Transverse colon (tissue), 4 donors: ENCODE measurements at regions not wholly inside any gene's neighbourhood (a gene's known extent, or its start where the extent isn't known, plus 50 kb on each side); places are given as distances from the start of the nearest gene placed in this dataset.

Source experiments
- DNase-seq: peaks from one replicate; pipeline ENCODE4 v3.0.0-alpha.2; 2019
- H3K27ac ChIP-seq, 4 donors: fragments of 200-600 bp; sonication (generic); 2 replicates each; pipeline ENCODE4 v1.5.1; 2016 to 2018; ENCODE audit warnings: inconsistent platforms in 4 of 4
- H3K27me3 ChIP-seq: fragments of 200-600 bp; sonication (generic); 2 replicates; pipeline ENCODE4 v1.5.1; 2017; ENCODE audit warnings: inconsistent platforms
- H3K36me3 ChIP-seq, 4 donors: fragments of 200-600 bp; sonication (generic); 2 replicates each; pipeline ENCODE4 v1.5.1; 2017 to 2019; ENCODE audit warnings: inconsistent platforms in 4 of 4
- H3K4me1 ChIP-seq, 4 donors: fragments of 200-600 bp; sonication (generic); 2 replicates each; pipeline ENCODE4 v1.5.1; 2017 to 2020; ENCODE audit warnings: inconsistent platforms in 4 of 4
- H3K4me3 ChIP-seq, 4 donors: fragments of 200-600 bp; sonication (generic); 1 replicate in 1 of 4; 2 replicates in 3 of 4; pipeline versions ENCODE4 v1.5.1 to v1.6.1; 2017 to 2019; ENCODE audit warnings: inconsistent platforms in 4 of 4
- H3K9me3 ChIP-seq, 2 donors: fragments of 200-600 bp; sonication (generic); 2 replicates each; pipeline ENCODE4 v1.5.1; 2017 to 2019; ENCODE audit warnings: inconsistent platforms in 2 of 2
- EP300 ChIP-seq: sonication (generic); formaldehyde crosslinking; IDR thresholded peaks from one replicate; pipeline ENCODE4 v1.6.1; 2017; ENCODE audit warnings: antibody characterized with exemption, low read depth
- POLR2A ChIP-seq: fragments of 450-650 bp; IDR thresholded peaks from one replicate; pipeline ENCODE4 v1.6.1; 2016; ENCODE audit warnings: antibody characterized with exemption, mild to moderate bottlenecking, moderate library complexity
- POLR2AphosphoS5 ChIP-seq, 3 donors: sonication (generic); formaldehyde crosslinking; IDR thresholded peaks; one replicate each; pipeline ENCODE4 v1.6.1; 2016; ENCODE audit warnings: antibody characterized with exemption in 3 of 3
- WGBS, 2 donors: methylation state at CpG; one replicate each; pipeline ENCODE4 v1.1.5; 2018; ENCODE audit warnings: low coverage in 1 of 2; 5-methylcytosine and 5-hydroxymethylcytosine counted together
- in situ Hi-C, 4 donors: fragments of 200-750 bp; cut with MboI; loops; one replicate each; pipeline versions ENCODE4 v1.15.0 to v1.15.1; 2017; ENCODE audit warnings: low sequenced_read_pairs in 3 of 4, low pct_ligation_motif_present in 1 of 4, low pct_unique_long_range_greater_than_20kb in 1 of 4
- intact Hi-C: fragments of 100-400 bp; cut with DNase I; formaldehyde crosslinking; loops from one replicate; pipeline ENCODE4 v1.15.1; 2023; ENCODE audit warnings: low total_unique reads
- TF ChIP-seq, protein P1 (sequence below), 5 experiments: fragments of 200-600 bp in 3 of 5; fragments of 450-650 bp in 2 of 5; sonication (generic) in 3 of 5; IDR thresholded peaks; 1 replicate in 2 of 5; 2 replicates in 3 of 5; pipeline ENCODE4 v1.5.1; 2016 to 2017; ENCODE audit warnings: antibody characterized with exemption in 5 of 5, inconsistent platforms in 3 of 5, mild to moderate bottlenecking in 2 of 5, moderate library complexity in 1 of 5

DNA sequence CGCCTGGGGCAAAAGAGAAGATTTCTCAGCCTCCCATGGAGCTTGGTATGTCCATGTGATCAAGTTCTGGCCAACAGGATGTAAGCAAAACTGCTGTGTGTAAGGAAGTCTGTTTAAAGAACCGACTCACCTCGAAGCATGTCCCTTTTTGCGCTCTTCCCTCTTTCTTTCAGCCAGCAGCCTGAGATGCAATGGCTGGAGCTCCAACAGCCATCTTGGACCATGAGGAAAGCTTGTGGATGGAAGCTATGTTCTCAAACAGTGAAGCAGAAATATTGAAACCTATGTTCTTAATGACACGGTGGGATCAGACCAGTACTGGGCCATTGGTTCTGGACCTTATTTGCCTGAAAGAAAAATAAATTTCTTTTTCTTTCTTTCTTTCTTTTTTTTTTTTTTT, 82.3 kb upstream of the SLC24A4 start:
- H3K4me3 ChIP-seq, result no peak overlapping the region
- H3K9me3 ChIP-seq, result peaks cover 0 to 9% of the 10 kb centered on the region in 2 donors
- no peaks in the 10 kb centered on the region for H3K4me1 ChIP-seq
- intact Hi-C loops, result loop anchor here (5.0 kb wide), 1 partner anchor 1808 kb away; no protein-coding TSS in a partner anchor
- no peak for TF ChIP-seq POLR2A
- TF ChIP-seq, protein P1, sequence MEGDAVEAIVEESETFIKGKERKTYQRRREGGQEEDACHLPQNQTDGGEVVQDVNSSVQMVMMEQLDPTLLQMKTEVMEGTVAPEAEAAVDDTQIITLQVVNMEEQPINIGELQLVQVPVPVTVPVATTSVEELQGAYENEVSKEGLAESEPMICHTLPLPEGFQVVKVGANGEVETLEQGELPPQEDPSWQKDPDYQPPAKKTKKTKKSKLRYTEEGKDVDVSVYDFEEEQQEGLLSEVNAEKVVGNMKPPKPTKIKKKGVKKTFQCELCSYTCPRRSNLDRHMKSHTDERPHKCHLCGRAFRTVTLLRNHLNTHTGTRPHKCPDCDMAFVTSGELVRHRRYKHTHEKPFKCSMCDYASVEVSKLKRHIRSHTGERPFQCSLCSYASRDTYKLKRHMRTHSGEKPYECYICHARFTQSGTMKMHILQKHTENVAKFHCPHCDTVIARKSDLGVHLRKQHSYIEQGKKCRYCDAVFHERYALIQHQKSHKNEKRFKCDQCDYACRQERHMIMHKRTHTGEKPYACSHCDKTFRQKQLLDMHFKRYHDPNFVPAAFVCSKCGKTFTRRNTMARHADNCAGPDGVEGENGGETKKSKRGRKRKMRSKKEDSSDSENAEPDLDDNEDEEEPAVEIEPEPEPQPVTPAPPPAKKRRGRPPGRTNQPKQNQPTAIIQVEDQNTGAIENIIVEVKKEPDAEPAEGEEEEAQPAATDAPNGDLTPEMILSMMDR (IDR thresholded peaks at IDR 0.05), result no peak
- TF ChIP-seq EP300, result no peak
- 87 to 91% methylated on average over 4 to 5 of the region's 5 CpGs for WGBS, 2 donors
- H3K27ac ChIP-seq, result no peak overlapping the region
- no peak for DNase-seq
- no peaks in the 10 kb centered on the region for H3K27me3 ChIP-seq
- no peaks in the 10 kb centered on the region for H3K36me3 ChIP-seq
- in situ Hi-C loops, result no loop called here

DNA sequence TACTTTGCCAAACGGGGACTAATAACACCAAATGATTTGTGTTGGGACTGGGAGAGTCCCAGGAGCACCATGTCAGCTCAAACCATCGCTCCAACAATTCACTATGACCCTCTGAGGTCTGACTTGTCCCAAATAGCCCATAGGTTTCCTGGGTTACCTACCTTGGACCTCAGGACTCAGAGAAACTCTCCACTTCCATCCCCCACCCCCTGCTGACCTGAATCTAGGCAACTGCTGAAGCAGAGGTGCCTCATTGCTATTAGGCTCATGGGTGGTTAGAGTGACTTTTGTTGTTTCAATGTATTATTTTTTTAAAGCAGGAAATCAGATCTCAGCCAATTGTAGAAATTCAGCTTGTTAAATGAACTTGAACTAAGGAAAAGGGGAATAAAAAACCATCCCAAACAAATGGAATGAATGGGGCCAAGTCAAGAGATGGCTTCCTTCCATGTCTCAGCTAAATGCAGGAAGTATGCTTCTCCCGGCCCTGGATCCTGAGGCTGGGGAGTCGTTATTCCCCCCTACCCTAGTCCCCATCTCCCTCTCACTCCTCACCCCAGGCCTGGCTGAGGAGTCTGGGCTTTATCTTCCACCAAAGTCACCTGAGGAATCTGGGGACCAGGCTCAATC, 80.9 kb upstream of the SLC24A4 start:
- in situ Hi-C loops, result no loop called here
- 62% methylated on average over 4 of the region's 4 CpGs; no CpG with 5 or more reads in 1 of the 2 donors for WGBS, 2 donors

DNA sequence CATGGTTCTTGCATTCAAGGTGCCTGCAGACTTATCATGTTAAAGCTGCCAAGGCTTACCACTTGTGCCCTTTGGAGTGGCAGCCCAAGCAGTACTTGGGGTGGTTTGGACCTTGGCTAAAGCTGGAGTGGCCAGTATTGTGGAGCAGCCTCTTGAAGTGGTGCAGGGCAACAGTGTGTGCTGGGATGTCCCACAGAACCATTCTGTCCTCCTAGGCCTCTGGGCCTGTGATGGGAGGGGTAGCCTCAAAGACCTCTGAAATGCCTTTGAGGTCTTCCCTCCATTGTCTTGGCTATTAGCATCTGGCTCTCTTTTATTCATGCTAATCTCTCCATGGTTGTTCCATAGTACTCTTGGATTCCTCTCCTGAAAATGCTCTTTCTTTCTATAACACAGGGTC, 78.2 kb upstream of the SLC24A4 start:
- H3K4me3 ChIP-seq, result no peak overlapping the region
- in situ Hi-C loops (no loop called here), intact Hi-C loops (loop anchor here (5.0 kb wide), 1 partner anchor 1813 kb away; no protein-coding TSS in a partner anchor)
- TF ChIP-seq EP300 (no peak), POLR2AphosphoS5 (IDR thresholded peaks at IDR 0.05) (no peak), POLR2A (no peak)
- TF ChIP-seq, protein P1 (IDR thresholded peaks at IDR 0.05), result no peak
- no peaks in the 10 kb centered on the region for H3K27me3 ChIP-seq
- H3K9me3 ChIP-seq, result peaks cover 0 to 9% of the 10 kb centered on the region in 2 donors
- no peaks in the 10 kb centered on the region for H3K4me1 ChIP-seq
- H3K36me3 ChIP-seq, result no peaks in the 10 kb centered on the region
- no peak overlapping the region for H3K27ac ChIP-seq
- no peak for DNase-seq

More for the DNA sequence above, 80.9 kb upstream of the SLC24A4 start:
- Histone ChIP-seq H3K36me3 (no peaks in the 10 kb centered on the region), H3K27ac (no peak overlapping the region), H3K9me3 (peaks cover 0 to 9% of the 10 kb centered on the region in 2 donors), H3K4me3 (no peak overlapping the region), H3K27me3 (no peaks in the 10 kb centered on the region), H3K4me1 (no peaks in the 10 kb centered on the region)
- no peak for DNase-seq
- no peak for TF ChIP-seq EP300
- TF ChIP-seq, protein P1 (IDR thresholded peaks at IDR 0.05), result no peak
- no peak for TF ChIP-seq POLR2AphosphoS5 (IDR thresholded peaks at IDR 0.05)
- TF ChIP-seq POLR2A, result no peak
- intact Hi-C loops, result loop anchor here (5.0 kb wide), 1 partner anchor 1810 kb away; no protein-coding TSS in a partner anchor

DNA sequence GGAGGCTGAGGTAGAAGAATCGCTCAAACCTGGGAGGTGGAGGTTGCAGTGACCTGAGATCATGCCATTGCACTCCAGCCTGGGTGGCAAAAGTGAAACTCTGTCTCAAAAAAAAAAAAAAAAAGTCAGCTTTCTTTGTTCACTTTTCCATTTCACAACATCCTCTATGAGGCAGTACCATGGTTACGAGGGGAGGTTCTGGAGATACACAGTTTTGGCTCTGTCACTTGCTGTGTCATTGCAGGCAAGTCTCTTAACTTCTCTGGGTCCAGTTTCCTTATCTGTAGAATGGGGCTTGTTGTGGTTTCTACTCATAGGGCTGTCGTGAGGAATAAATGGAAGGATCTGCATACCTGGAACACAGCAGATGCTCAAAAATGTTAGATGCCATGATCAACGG, 75.6 kb upstream of the SLC24A4 start:
- in situ Hi-C loops, result no loop called here
- Histone ChIP-seq H3K4me1 (no peaks in the 10 kb centered on the region), H3K9me3 (peaks cover 0 to 9% of the 10 kb centered on the region in 2 donors), H3K36me3 (no peaks in the 10 kb centered on the region), H3K27me3 (no peaks in the 10 kb centered on the region), H3K4me3 (no peak overlapping the region), H3K27ac (no peak overlapping the region)
- 75 to 83% methylated on average over 3 to 4 of the region's 4 CpGs for whole genome bisulfite sequencing, 2 donors
- TF ChIP-seq POLR2A (no peak), POLR2AphosphoS5 (IDR thresholded peaks at IDR 0.05) (no peak), EP300 (no peak)
- TF ChIP-seq, protein P1 (IDR thresholded peaks at IDR 0.05), result no peak
- intact Hi-C loops, result no loop called here
- no peak for DNase-seq
